ENCODE measurements at regions not wholly inside any gene's neighbourhood (a gene's known extent, or its start where the extent isn't known, plus 50 kb on each side); places are given as distances from the start of the nearest gene placed in this dataset.
"Not testable (repeated sequence)": the region's sequence is repeated elsewhere in the genome, so short reads cannot be mapped to it uniquely, and the experiment has no call there.

DNA sequence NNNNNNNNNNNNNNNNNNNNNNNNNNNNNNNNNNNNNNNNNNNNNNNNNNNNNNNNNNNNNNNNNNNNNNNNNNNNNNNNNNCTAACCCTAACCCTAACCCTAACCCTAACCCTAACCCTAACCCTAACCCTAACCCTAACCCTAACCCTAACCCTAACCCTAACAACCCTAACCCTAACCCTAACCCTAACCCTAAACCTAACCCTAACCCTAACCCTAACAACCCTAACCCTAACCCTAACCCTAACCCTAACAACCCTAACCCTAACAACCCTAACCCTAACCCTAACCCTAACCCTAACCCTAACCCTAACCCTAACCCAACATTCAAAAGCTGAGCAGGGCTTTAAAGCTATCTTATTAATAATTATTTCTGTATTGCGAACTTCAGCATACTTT is 182.5 kb upstream of the FAM20C start:
- H3K4me1 ChIP-seq (ENCODE audit: control insufficient read depth in 5 of 5, insufficient read depth in 5 of 5, low read length in 5 of 5); H3K36me3 ChIP-seq (ENCODE audit: control insufficient read depth in 5 of 5, insufficient read depth in 5 of 5, low read length in 5 of 5); H3K9me3 ChIP-seq (ENCODE audit: control insufficient read depth in 5 of 5, low read length in 5 of 5); H3K9ac ChIP-seq (ENCODE audit: low read length in 5 of 5); H3K27ac ChIP-seq (ENCODE audit: low read depth, low read length); H3K4me3 ChIP-seq (ENCODE audit: low read depth in 1 of 5, low read length in 5 of 5); H3K27me3 ChIP-seq (ENCODE audit: control insufficient read depth in 5 of 5, insufficient read depth in 4 of 5, low read length in 5 of 5): not testable (repeated sequence)

DNA sequence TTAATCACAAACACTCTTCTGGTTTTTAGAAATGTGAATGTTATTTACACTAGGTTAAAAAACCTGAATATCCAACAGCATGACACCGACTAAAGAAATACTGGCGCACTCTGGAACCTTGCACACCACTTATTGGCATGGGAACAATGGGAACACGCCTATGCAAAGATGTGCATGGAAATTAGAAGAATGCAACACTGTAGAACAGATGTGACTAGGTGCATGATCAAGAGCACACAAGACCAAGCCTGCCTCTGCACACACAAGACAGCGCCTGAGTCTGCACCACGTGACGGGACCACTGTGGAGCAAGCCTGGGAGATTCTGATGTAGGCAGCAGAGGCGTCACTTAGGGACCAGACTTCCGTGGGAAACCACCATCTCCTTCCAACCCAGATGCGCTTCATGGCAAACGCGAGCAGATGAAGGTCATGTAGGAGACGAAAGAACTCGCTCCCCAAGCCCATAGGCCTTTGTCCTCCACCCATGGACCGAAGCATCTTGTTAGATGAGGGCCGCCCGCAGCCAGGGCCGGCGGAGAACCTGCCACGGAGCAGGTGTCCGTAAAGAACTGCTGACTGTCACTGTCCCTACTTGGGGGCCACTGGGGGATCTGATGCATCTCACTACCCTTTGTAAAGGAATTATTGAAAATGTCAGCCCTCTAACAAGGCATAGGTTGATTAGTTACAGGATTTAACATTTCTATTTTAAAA is 159.6 kb upstream of the FAM20C start:
- H3K27me3 ChIP-seq (ENCODE audit: control insufficient read depth in 5 of 5, insufficient read depth in 4 of 5, low read length in 5 of 5); H3K36me3 ChIP-seq (ENCODE audit: control insufficient read depth in 5 of 5, insufficient read depth in 5 of 5, low read length in 5 of 5); H3K4me3 ChIP-seq (ENCODE audit: low read depth in 1 of 5, low read length in 5 of 5); H3K9ac ChIP-seq (ENCODE audit: low read length in 5 of 5); H3K4me1 ChIP-seq (ENCODE audit: control insufficient read depth in 5 of 5, insufficient read depth in 5 of 5, low read length in 5 of 5); H3K27ac ChIP-seq (ENCODE audit: low read depth, low read length); H3K9me3 ChIP-seq (ENCODE audit: control insufficient read depth in 5 of 5, low read length in 5 of 5): not testable (repeated sequence)

DNA sequence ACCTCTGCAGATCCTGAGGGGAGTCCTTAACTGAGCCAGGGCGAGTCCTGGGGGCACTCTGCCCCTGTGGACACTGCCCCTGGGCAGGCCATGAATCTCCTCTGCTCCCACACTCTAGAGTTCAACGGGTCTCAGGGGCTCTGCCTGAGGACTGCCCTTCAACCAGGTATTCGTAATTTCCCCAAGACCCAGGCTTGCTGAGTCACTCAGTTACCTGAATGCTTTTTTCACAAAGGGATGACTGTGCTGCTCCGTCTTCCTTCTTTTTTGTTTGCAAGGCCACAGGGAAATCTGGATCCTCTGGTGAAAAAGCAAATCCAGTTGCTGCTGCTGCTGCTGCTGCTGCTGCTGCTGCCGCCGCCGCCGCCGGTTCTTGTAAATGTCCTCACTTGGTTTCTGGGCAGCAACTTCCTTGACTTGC is 157.2 kb upstream of the FAM20C start:
- not testable (repeated sequence) for H3K36me3 ChIP-seq (ENCODE audit: control insufficient read depth in 5 of 5, insufficient read depth in 5 of 5, low read length in 5 of 5); H3K9ac ChIP-seq (ENCODE audit: low read length in 5 of 5); H3K9me3 ChIP-seq (ENCODE audit: control insufficient read depth in 5 of 5, low read length in 5 of 5); H3K27me3 ChIP-seq (ENCODE audit: control insufficient read depth in 5 of 5, insufficient read depth in 4 of 5, low read length in 5 of 5); H3K4me3 ChIP-seq (ENCODE audit: low read depth in 1 of 5, low read length in 5 of 5); H3K27ac ChIP-seq (ENCODE audit: low read depth, low read length); H3K4me1 ChIP-seq (ENCODE audit: control insufficient read depth in 5 of 5, insufficient read depth in 5 of 5, low read length in 5 of 5)

DNA sequence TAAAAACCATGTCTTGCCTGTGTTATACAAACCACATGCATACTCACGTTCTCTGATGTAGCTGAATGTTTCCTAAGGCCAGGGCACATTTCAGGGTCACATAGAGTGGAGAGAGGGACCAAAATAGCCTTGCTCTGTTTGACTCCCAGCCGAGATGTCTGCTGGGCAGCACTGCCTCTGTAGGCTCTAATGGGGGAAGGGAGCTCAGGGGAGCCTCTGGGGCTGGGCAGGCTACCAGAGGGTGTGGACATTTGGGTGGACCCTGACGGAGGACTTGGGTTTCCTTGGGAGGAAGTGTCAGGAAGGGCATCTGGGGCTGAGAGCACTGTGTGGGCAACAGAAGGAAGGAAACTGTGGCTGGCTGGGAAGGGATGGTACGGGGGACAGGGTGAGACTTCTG is 155.8 kb upstream of the FAM20C start:
- not testable (repeated sequence) for H3K9me3 ChIP-seq (ENCODE audit: control insufficient read depth in 5 of 5, low read length in 5 of 5); H3K27ac ChIP-seq (ENCODE audit: low read depth, low read length); H3K27me3 ChIP-seq (ENCODE audit: control insufficient read depth in 5 of 5, insufficient read depth in 4 of 5, low read length in 5 of 5); H3K4me1 ChIP-seq (ENCODE audit: control insufficient read depth in 5 of 5, insufficient read depth in 5 of 5, low read length in 5 of 5); H3K36me3 ChIP-seq (ENCODE audit: control insufficient read depth in 5 of 5, insufficient read depth in 5 of 5, low read length in 5 of 5); H3K4me3 ChIP-seq (ENCODE audit: low read depth in 1 of 5, low read length in 5 of 5); H3K9ac ChIP-seq (ENCODE audit: low read length in 5 of 5)

DNA sequence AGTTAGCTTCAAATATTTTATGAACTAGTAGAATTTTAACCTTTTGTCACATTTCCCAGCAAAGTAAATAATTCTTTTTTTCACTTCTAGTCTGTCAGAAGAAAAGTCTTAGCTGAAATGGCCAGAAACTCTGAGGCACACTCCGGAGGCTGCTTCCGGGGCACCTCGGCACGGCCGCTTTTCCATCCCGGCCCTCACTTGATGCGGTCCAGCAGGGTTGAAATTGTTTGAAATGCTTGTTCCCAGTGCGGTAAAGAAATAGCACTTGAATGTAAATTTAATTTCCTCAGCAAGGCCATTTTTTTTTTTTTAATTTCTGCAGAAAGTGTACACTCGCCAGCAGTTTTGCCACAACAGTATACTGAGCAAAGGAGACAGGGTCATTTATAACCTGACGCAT is 154.7 kb upstream of the FAM20C start:
- not testable (repeated sequence) for H3K9ac ChIP-seq (ENCODE audit: low read length in 5 of 5); H3K27ac ChIP-seq (ENCODE audit: low read depth, low read length); H3K36me3 ChIP-seq (ENCODE audit: control insufficient read depth in 5 of 5, insufficient read depth in 5 of 5, low read length in 5 of 5); H3K4me3 ChIP-seq (ENCODE audit: low read depth in 1 of 5, low read length in 5 of 5); H3K27me3 ChIP-seq (ENCODE audit: control insufficient read depth in 5 of 5, insufficient read depth in 4 of 5, low read length in 5 of 5); H3K4me1 ChIP-seq (ENCODE audit: control insufficient read depth in 5 of 5, insufficient read depth in 5 of 5, low read length in 5 of 5); H3K9me3 ChIP-seq (ENCODE audit: control insufficient read depth in 5 of 5, low read length in 5 of 5)

DNA sequence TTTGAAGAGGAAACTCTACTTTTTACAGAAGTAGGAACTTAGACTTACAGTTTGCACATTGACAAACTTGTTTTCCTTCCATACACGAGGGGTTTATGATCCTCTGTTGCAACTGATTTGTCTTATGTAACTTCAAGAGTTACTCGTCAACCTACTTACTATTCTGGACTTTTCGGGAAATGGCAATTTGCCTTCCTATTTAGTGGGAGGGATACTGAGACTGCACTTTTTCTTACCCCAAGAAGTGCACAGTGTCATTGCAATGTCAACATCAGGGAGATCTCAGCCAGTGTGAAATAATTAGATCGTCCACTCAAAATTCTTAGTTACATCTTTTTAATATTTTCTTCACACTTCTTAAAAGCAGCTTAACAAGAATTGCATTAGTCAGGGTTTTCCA is 153.9 kb upstream of the FAM20C start:
- H3K4me1 ChIP-seq (ENCODE audit: control insufficient read depth in 5 of 5, insufficient read depth in 5 of 5, low read length in 5 of 5); H3K36me3 ChIP-seq (ENCODE audit: control insufficient read depth in 5 of 5, insufficient read depth in 5 of 5, low read length in 5 of 5); H3K9ac ChIP-seq (ENCODE audit: low read length in 5 of 5); H3K4me3 ChIP-seq (ENCODE audit: low read depth in 1 of 5, low read length in 5 of 5); H3K27ac ChIP-seq (ENCODE audit: low read depth, low read length); H3K27me3 ChIP-seq (ENCODE audit: control insufficient read depth in 5 of 5, insufficient read depth in 4 of 5, low read length in 5 of 5); H3K9me3 ChIP-seq (ENCODE audit: control insufficient read depth in 5 of 5, low read length in 5 of 5): not testable (repeated sequence)

DNA sequence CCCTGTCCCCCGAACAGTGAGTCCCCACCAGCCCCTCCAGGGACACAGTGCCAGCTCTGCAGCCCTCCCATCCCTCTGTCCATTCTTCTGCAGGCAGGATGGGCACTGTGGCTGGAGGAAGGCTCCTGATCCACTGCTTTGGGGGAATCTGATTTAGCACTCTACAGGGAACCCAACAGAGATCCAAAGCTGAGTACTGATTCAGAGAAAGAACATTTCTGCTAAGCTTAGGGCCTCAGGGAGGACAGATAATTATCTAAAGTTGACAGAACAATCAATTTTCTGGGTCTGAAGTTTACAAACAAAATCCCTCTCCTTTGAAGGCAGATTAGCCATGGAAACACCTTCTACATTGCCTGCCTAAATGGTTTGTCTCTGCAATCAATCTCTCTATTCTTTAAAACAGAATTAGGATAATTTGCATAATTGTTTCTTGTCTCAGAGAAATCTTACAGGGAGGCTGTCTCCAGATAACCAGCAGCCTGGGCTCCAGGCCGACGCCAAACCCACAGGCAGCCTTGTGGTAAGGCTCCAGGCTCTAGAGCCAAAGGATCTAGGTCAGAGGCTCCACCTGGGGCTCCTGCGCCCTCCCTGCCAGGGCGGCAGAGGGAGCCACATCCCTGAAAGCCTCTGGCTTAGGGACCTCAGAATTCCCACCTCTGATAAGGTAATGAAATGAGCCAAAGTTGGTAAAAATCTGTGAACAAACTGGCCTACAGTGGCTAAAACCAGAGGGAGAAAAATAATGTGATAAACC is 152.2 kb upstream of the FAM20C start:
- not testable (repeated sequence) for H3K4me3 ChIP-seq (ENCODE audit: low read depth in 1 of 5, low read length in 5 of 5); H3K36me3 ChIP-seq (ENCODE audit: control insufficient read depth in 5 of 5, insufficient read depth in 5 of 5, low read length in 5 of 5); H3K9me3 ChIP-seq (ENCODE audit: control insufficient read depth in 5 of 5, low read length in 5 of 5); H3K27ac ChIP-seq (ENCODE audit: low read depth, low read length); H3K4me1 ChIP-seq (ENCODE audit: control insufficient read depth in 5 of 5, insufficient read depth in 5 of 5, low read length in 5 of 5); H3K9ac ChIP-seq (ENCODE audit: low read length in 5 of 5)
- H3K27me3 ChIP-seq (ENCODE audit: control insufficient read depth in 5 of 5, insufficient read depth in 4 of 5, low read length in 5 of 5), result peaks cover 0 to 11% (median 5%) of the 10 kb centered on the region in 5 donors

DNA sequence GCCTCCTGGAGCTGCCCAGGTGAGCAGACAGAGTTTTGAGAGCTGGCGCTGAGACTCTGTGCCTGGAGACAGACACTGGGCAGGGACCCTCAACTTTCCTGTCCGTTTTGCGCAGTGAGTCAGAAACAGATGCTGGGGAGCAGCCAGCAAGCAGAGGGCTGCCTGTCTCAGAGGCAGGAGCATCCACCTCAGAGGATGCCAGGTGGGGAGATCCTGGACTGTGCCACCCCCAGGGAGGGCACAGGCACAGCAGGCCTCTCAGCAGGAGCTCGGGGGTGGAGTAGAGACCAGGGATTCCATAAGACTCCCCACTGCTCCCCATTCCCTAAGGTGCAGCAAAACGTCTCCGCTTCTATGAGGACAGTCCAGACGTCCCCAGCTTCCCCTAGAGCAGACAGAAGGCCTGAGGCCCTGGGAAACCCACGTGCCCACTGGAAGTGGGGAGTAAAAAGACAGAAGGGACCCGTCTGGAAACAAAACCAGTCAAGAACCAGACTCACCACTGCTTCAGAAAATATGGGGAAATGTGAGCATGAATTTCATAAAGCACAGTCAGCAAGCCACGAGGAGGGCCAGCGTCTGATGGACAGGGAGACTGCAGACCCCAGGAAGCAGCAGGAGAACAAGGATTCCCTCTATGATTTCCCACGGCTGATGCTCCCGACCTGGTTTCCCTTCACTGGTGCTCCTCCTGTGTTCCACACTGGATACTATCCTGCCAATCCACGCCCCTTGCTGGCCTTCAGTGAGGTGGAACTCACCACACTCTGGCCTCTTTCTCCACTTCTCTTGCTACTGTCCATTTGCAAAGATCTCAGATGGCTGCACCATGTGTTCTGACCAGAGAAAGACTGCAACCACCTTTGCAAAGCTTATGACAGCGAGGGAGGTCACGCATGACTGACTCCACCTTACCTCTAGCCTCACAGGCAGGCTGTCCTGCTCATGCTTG is 151.3 kb upstream of the FAM20C start:
- H3K4me1 ChIP-seq (ENCODE audit: control insufficient read depth in 5 of 5, insufficient read depth in 5 of 5, low read length in 5 of 5), result peaks cover 0 to 9% (median 2%) of the 10 kb centered on the region in 5 donors
- peaks cover 0 to 11% (median 5%) of the 10 kb centered on the region in 5 donors for H3K27me3 ChIP-seq (ENCODE audit: control insufficient read depth in 5 of 5, insufficient read depth in 4 of 5, low read length in 5 of 5)
- no peak overlapping the region for H3K9ac ChIP-seq (ENCODE audit: low read length in 5 of 5)
- no peaks in the 10 kb centered on the region for H3K36me3 ChIP-seq (ENCODE audit: control insufficient read depth in 5 of 5, insufficient read depth in 5 of 5, low read length in 5 of 5)
- H3K27ac ChIP-seq (ENCODE audit: low read depth, low read length), result no peak overlapping the region
- no peak overlapping the region for H3K4me3 ChIP-seq (ENCODE audit: low read depth in 1 of 5, low read length in 5 of 5)
- H3K9me3 ChIP-seq (ENCODE audit: control insufficient read depth in 5 of 5, low read length in 5 of 5), result no peaks in the 10 kb centered on the region

DNA sequence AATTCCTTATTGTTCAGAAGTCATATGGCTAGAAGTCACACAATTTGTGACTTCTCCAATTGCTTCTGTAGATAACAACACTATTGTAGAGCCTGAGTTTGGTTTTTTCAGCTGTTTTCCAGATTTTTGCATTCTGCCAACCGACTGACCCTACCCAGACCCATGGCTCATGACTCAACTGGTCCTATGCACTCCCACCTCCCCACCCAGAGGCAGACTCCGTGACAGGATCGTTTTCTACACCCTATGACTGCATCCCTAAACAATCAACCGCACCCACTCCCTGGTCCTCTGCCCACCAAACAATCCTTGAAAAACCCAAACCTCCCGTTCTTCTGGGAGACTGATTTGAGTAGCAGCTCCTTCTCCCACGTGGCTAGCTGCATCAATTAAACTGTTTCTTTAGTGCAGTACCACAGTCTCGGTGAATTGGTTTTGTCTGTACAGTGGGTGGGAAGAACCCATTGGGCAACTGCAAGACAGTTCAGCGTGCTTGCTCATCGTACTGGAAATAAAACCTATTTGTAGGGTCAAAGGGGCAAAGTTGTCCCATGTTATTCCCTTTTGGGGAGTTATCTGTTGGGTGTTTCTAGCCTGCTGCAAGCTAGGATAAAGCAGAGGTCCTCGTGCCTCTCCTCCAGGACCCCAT is 150.3 kb upstream of the FAM20C start:
- Histone ChIP-seq H3K27me3 (ENCODE audit: control insufficient read depth in 5 of 5, insufficient read depth in 4 of 5, low read length in 5 of 5) (peaks cover 0 to 13% (median 8%) of the 10 kb centered on the region in 5 donors), H3K9me3 (ENCODE audit: control insufficient read depth in 5 of 5, low read length in 5 of 5) (no peaks in the 10 kb centered on the region), H3K4me1 (ENCODE audit: control insufficient read depth in 5 of 5, insufficient read depth in 5 of 5, low read length in 5 of 5) (peaks cover 0 to 9% (median 2%) of the 10 kb centered on the region in 5 donors), H3K9ac (ENCODE audit: low read length in 5 of 5) (no peak overlapping the region), H3K36me3 (ENCODE audit: control insufficient read depth in 5 of 5, insufficient read depth in 5 of 5, low read length in 5 of 5) (no peaks in the 10 kb centered on the region), H3K27ac (ENCODE audit: low read depth, low read length) (no peak overlapping the region), H3K4me3 (ENCODE audit: low read depth in 1 of 5, low read length in 5 of 5) (no peak overlapping the region)

All from subcutaneous abdominal adipose tissue (tissue), 5 donors.